ENCODE measurements at regions not wholly inside any gene's neighbourhood (a gene's known extent, or its start where the extent isn't known, plus 50 kb on each side); places are given as distances from the start of the nearest gene placed in this dataset.

- no peaks in the 10 kb centered on the region for H3K27me3 ChIP-seq (ENCODE audit: insufficient read depth in 3 of 3, low read length in 2 of 3)
- no peak overlapping the region for H3K4me3 ChIP-seq
- no peaks in the 10 kb centered on the region for H3K36me3 ChIP-seq (ENCODE audit: insufficient read depth in 1 of 2, low read depth in 1 of 2)
- 47 to 66% (median 56%) methylated on average over 6 of the region's 6 CpGs for WGBS, 3 donors
- DNase-seq (no peak), ATAC-seq (no peak)
- H3K9me3 ChIP-seq, result no peaks in the 10 kb centered on the region
- H3K4me1 ChIP-seq, result peaks cover 12% of the 10 kb centered on the region
- no peak overlapping the region for H3K27ac ChIP-seq
- intact Hi-C loops (cut with DNase I), result loop anchor here in 1 of 2 donors (10.0 kb wide), 1 partner anchor 232 kb away; no protein-coding TSS in a partner anchor
- no peak for TF ChIP-seq CTCF (IDR thresholded peaks at IDR 0.05)
Observed at GRCh38 chr6:15882915-15883314, 220.1 kb upstream of the DTNBP1 start.

GRCh38 chr6:15882345-15882744 lies 219.5 kb upstream of the DTNBP1 start:
- H3K9me3 ChIP-seq, result no peaks in the 10 kb centered on the region
- intact Hi-C loops (cut with DNase I), result loop anchor here in 1 of 2 donors (10.0 kb wide), 1 partner anchor 232 kb away; no protein-coding TSS in a partner anchor
- H3K4me1 ChIP-seq, result peaks cover 12% of the 10 kb centered on the region
- 61 to 78% (median 62%) methylated on average over 4 of the region's 4 CpGs for WGBS, 3 donors
- H3K4me3 ChIP-seq, result no peak overlapping the region
- TF ChIP-seq CTCF (IDR thresholded peaks at IDR 0.05), result no peak
- no peaks in the 10 kb centered on the region for H3K27me3 ChIP-seq (ENCODE audit: insufficient read depth in 3 of 3, low read length in 2 of 3)
- no peak for DNase-seq
- no peaks in the 10 kb centered on the region for H3K36me3 ChIP-seq (ENCODE audit: insufficient read depth in 1 of 2, low read depth in 1 of 2)
- H3K27ac ChIP-seq, result no peak overlapping the region
- ATAC-seq, result no peak

GRCh38 chr6:15881150-15881549 lies 218.3 kb upstream of the DTNBP1 start:
- TF ChIP-seq CTCF (IDR thresholded peaks at IDR 0.05), result no peak
- Histone ChIP-seq H3K36me3 (ENCODE audit: insufficient read depth in 1 of 2, low read depth in 1 of 2) (no peaks in the 10 kb centered on the region), H3K9me3 (no peaks in the 10 kb centered on the region), H3K27me3 (ENCODE audit: insufficient read depth in 3 of 3, low read length in 2 of 3) (no peaks in the 10 kb centered on the region), H3K4me1 (peaks cover 12% of the 10 kb centered on the region), H3K4me3 (no peak overlapping the region), H3K27ac (no peak overlapping the region)
- DNase-seq, result no peak
- intact Hi-C loops (cut with DNase I), result loop anchor here in 1 of 2 donors (10.0 kb wide), 1 partner anchor 234 kb away; no protein-coding TSS in a partner anchor
- no peak for ATAC-seq
- WGBS, 3 donors, result 72 to 76% (median 74%) methylated on average over 3 of the region's 3 CpGs

GRCh38 chr6:15880262-15880973 lies 217.6 kb upstream of the DTNBP1 start:
- H3K27ac ChIP-seq, result no peak overlapping the region

More at GRCh38 chr6:15880262-15880973, 217.6 kb upstream of the DTNBP1 start:
- Histone ChIP-seq H3K36me3 (ENCODE audit: insufficient read depth in 1 of 2, low read depth in 1 of 2) (no peaks in the 10 kb centered on the region), H3K4me3 (no peak overlapping the region), H3K4me1 (peaks cover 12% of the 10 kb centered on the region), H3K9me3 (no peaks in the 10 kb centered on the region), H3K27me3 (ENCODE audit: insufficient read depth in 3 of 3, low read length in 2 of 3) (no peaks in the 10 kb centered on the region)
- no peak for DNase-seq
- no peak for TF ChIP-seq CTCF (IDR thresholded peaks at IDR 0.05)
- intact Hi-C loops (cut with DNase I), result loop anchor here in 1 of 2 donors (10.0 kb wide), 1 partner anchor 234 kb away; no protein-coding TSS in a partner anchor
- no peak for ATAC-seq
- WGBS, 3 donors, result 82 to 86% (median 83%) methylated on average over 4 of the region's 4 CpGs
